GM18873 (cell line): ENCODE measurements at regions not wholly inside any gene's neighbourhood (a gene's known extent, or its start where the extent isn't known, plus 50 kb on each side); places are given as distances from the start of the nearest gene placed in this dataset.
"Not testable (repeated sequence)": the region's sequence is repeated elsewhere in the genome, so short reads cannot be mapped to it uniquely, and the experiment has no call there.

ENCODE experiments used
- ATAC-seq: cut with Tn5 transposase; IDR thresholded peaks from one replicate; pipeline ENCODE4 v1.9.1; 2021; ENCODE audit warnings: mild to moderate bottlenecking, moderate library complexity, moderate number of reproducible peaks; ENCODE audit not compliant: unreplicated experiment, low FRiP score

DNA sequence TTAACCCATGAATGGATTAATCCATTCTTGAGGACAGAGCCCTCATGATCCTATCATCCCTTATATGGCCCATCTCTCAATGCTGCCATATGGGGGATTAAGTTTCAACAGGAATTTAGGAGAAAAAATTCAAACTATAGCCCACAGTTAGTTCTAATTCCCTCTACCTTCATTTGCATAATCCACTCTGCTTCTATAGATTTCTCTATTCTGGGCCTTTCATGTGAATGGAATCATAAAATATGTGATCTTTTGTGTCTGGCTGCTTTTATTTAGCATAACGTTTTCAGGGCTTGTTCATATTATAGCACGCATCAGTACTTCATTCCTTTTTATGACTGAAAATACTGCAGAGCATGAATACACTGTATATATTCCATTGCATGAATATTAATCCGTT, 55.4 kb downstream of the CTSL start:
- no peak for ATAC-seq

DNA sequence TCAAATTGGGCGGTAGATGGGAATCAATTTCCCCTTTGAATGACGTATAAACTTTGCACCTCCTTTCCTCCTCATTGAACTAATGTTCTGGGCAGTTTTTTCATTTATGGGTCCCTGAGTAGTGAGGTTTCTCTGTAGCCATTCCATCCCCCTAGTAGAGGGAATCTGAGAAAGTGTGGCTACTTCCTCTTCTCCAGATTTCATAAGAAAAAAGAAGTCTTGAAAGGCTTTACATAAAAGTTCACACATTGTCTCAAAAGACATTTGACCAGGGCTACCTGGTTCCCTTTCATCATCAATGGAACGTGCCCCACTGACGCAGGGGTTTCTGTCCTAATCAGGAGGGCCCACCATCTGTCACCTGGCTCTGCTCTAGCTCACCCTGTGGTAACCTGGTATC, 57.3 kb downstream of the CTSL start:
- no peak for ATAC-seq

DNA sequence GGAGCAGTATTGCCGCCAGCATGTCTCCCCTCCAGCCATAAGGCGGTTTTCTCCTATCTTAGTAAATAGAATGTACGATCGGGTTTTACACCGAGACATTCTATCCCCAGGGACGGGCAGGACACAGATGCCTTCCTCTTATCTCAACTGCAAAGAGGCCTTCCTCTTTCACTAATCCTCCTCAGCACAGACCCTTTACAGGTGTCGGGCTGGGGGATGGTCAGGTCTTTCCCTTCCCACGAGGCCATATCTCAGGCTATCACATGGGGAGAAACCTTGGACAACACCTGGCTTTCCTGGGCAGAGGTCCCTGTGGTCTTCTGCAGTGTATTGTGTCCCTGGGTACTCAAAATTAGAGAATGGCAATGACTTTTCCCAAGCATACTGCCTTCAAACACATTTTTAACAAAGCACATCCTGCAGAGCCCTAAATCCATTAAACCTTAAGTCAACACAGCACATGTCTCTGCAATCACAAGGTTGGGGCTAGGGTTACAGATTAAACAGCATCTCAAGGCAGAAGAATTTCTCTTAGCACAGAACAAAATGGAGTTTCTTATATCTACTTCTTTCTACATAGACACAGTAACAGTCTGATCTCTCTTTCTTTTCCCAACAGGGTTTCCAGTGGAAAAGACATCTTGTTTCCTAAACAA, 59.5 kb downstream of the CTSL start:
- ATAC-seq, result not testable (repeated sequence)

DNA sequence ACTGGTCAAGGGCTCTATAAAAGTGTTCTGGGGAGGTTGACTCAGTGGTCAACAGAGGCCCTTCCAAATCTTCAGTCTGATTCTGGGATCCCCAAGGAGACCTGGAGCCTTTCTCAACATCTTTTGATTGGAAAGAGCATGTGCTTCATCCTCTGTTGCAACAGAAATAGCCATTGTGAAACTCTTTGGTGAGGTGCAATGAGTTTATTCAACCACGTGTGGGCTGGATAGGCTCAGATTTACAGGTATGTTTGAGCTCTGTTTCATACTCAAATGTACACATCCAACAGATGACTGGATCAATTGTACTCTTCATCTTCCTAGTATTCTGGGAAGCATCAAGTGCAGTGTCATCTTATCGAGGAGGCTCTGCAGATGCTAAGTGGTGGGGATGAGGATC, 60.5 kb downstream of the CTSL start:
- ATAC-seq, result no peak

DNA sequence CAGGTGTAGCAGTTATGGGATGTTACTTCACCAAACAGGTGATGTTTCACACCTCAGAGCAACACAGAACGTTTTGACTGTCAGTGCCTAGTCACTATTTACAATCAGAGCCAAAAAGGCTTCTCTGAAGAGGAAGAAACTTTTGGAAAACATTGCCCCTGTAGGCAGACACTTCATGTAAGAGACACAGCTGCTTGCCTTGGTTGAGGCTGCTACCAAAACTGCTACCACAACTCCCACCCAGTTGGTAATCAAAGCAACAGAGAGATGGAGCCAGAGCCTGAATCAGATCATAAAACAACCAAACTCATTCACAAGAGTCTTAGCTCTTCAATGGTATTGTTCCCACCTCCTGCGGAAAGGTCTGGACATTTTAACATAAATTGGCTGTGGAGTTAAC, 61.0 kb downstream of the CTSL start:
- no peak for ATAC-seq

DNA sequence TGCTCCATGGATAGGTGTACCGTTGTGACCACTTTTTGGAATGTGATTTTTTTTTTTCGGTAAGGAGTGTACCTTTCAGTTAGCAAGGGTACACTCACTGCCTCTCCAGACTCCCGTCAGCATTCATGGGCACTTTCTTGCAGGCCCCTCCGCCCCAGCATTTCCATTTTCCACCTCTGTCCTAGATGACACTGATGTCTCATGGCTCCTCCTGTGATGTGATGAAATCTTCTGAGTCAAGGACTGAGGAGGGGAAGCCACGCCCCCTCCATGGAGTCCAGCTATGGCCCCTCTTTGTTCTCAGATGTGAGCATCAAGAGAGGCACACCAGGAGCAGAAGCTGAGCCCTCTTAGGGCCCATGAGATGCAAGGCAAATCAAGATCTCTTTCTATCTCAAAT, 61.8 kb downstream of the CTSL start:
- no peak for ATAC-seq

DNA sequence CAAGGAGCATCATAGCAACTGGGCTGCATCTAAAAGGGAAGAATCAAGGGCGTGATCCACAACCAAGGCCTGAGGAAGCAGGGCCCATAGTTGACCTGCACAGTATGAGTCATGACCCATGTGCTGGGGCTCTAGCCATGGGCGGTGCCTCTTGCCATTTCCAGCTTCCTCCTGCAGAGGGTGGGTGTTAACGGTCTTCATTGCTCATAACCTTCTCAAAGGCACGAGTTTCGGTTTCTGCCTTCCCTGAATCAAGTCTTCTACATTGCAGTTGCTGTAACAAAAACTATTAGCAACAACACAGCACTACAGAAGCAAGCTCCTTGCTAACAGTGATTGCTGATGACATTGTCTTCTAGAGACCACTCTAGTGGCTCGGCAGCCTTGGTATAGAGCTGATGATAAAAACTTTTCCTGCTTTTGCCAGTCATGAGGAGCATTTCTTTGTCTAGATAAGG, 66.9 kb downstream of the CTSL start:
- ATAC-seq, result peak; percentile 90

DNA sequence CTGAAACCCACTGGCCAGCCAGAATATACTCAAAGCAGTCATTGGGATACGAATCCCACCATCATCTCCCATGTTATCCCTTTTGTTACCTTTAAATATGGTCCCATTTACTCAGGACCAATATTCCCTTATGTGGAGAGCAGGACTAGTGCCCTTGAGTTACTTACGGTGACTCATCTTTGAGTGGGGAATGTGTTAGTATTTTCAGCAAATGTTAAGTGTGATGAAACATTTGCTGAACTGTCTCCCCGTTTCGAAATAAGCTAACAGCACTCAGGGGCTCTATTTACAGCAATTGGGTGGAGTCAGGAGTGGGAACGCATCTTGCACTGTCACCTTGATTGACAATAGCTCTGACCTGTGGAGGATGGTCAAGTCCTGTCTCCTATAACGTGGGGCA, 67.4 kb downstream of the CTSL start:
- no peak for ATAC-seq

DNA sequence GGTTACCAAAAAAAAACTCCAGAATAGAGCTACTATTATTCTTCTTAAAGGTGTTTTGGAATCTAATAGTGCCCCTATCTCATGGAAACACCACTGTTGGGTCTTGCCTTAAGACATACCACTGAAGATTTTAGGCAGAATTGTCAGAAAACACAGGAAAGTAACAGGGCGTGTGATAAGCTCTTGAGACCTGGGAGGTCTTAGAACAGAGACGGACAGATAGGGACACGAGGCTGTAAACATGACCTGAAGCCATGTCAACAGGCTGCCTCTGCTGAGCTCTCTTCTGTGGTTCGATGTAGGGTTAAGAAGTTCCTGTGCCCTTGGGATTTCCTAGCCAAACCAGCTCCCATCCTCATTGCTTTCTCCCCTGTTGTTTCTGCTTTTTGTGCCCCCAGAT, 69.3 kb downstream of the CTSL start:
- no peak for ATAC-seq

DNA sequence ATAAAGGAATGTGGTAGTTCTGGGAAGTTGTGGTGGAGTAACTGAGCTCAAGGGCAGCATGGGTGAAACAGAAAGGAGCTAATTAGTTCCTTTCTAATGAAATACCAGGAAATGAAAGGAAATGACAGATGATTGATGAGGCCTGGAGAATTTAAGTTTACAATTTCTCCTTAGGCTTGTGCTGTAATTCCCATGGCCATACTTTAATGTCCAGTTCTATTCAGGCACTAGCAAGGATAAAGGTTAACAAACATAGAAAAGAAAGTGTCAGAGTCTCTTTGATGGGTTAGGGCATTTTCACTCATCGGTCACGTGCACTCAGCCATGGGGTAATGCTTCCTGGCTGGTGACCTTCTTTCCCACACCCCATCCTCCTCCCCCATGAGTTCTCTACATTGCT, 70.3 kb downstream of the CTSL start:
- no peak for ATAC-seq

DNA sequence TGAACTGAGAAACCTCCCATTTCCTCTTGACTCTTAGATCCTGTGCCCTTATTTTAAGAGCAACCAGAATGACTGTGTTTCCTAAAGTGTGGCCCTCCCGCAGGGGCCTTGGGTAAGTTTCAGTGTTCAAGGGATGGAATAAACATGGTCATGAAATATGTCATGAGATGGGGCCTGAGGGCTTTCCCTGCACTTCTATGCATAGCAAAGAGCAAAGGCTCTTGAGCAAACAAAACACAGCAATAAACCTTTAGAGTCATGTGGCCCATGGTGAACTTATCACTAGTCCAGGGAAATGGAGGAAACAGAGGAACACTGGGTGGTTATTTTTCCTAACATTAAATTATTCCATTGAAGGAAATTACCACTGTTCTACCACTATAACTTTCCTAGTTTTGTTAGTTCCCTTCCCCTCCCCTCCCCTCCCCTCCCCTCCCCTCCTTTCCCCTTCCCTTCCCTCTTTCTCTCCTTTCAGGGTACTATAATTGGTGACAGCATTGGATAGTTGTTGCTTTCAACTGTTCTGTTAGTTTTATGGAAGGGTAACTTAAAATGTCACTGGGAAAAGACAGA, 72.4 kb downstream of the CTSL start:
- no peak for ATAC-seq

DNA sequence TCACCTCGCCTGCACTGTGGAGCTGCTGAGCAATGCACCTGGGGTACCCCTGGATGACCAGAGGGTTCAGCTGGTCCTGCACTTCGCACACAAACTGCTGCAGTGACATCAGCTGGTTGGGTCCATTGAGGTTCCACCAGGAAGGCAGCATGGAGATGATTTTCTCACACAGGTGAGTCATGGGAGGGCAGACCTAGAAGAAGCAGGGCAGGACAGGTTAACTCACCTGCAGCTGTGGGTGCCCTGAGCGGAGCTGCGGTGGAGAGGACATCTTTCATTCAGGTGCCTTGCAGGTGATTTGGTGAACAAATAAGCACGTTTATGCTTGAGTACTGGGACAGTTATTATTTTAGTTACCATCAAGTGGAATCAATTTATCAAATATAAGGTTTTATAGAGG, 73.6 kb downstream of the CTSL start:
- ATAC-seq, result no peak

DNA sequence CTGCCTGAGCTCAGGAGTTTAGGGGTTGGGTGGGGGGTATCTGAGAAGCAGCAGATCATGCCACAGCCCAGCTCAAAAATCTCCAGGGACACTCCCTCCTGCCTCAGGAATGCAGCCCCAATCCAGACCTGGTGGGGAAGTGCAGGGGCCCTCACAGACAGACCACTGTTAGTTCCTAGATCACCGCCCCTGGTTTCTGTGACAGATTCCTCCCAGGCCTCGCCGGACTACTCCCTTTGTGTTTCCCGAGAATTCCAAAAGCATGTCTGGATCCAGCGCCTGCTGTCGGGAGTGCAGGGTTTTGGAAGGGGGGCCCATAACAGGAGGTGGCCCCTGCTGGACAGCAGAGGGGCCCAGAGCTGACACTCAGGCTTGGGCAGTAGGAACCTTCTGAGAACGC, 74.5 kb downstream of the CTSL start:
- ATAC-seq, result no peak

DNA sequence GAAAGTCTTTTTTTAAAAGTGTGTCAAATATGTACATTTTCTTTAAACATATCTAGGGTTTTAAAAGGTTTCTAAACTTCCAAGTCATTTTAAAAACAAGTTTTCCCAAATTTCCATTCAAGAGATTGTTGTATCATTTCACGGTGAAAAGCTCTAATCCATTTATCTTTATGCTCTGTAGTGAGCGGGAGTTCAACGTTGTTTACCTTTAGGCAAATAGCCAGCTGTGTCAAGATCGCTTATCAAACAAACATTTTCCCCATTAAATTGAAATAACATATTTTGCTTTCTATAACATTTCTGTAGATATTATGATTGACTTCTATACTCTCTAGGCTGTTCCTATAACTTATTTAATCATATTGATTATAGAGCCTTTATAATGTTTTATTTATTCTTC, 75.1 kb downstream of the CTSL start:
- no peak for ATAC-seq

DNA sequence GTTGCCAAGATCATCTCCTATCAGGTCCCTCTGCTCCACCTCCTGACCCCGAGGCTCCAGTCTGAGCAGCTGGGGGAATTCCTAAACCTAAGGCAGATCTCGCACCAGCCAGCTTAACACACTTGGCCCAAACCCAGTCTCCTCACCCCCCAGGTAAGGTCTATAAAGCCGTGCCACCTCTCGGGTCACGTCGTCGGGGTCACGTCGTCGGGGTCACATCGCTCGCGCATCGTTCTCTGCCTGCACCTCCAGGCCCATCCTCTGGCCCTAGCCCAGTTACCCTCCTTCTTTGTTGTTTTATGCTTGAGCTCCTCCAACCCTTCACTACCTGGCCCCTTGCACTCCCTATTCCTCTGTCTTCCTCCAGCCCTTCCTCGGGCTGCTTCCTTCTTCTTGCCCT, 77.2 kb downstream of the CTSL start:
- no peak for ATAC-seq

DNA sequence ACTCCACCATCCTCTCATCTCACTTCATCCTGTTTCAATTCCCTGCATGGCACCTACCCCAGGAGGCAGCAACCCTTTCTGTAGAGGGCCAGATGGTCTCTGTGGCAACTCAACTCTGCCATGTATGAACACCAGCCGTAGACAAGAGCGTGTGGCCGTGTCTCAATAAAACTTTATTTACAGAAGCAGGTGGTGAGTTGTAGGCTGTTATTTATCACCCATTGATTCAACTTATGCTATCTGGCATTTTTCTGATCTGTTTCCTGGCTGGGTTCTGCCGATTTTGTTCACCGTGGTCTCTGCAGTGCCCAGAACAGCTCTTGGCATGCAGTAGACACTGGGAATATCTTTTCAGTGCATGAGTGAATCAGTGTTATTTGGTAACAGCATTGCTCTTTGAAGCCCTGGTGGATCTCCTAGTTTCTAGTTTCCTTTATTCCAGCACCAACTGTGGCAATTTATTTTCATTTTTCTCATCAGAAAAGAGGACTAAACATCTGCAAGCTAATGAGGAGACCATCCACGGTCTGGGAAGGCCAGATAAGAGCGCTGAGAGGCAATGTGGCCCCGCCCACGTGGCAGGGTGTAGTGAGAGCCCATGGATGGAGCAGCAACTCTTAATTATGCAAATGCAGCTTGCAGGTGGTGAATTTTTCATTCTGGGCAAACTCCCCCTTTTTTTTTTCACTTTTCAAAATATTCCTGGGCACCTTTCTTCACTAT, 77.9 kb downstream of the CTSL start:
- ATAC-seq, result no peak

DNA sequence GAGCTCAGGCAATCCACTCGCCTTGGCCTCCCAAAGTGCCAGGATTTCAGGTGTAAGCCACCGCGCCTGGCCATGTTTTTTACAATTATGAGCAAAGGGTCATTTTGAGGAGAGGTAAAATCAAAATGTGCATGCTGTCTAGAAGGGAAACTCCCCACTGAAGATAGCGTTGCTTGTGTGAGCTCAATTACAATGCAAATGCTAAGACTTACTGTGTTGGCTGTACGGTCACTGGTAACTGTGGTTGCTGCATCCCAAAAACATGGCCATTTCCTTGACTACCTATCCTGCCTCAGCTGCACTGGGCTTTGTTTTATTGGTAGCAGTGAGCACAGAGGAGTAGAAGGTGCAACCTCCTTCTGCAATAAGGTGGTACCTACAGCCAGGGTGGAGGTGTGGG, 77.4 kb upstream of the SPATA31E1 start:
- ATAC-seq, result no peak

DNA sequence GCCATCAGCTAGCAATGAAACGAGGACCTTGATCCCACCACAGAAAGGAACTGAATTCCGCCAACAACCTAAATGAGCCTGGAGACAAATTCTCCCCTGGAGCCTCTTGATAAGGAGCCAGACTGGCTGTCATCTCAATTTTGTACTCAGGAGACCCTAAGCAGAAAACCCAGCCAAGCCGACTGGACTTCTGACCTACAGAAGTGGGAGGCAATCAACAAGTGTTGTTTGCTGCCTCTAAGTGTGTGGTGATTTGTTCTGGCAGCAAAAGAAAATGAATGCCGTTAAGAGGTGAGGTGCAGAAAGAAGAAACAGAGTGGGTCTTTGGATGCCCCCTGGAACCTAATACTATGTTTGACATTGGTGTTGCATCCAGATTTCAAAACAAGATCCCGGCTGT, 72.7 kb upstream of the SPATA31E1 start:
- ATAC-seq, result no peak

DNA sequence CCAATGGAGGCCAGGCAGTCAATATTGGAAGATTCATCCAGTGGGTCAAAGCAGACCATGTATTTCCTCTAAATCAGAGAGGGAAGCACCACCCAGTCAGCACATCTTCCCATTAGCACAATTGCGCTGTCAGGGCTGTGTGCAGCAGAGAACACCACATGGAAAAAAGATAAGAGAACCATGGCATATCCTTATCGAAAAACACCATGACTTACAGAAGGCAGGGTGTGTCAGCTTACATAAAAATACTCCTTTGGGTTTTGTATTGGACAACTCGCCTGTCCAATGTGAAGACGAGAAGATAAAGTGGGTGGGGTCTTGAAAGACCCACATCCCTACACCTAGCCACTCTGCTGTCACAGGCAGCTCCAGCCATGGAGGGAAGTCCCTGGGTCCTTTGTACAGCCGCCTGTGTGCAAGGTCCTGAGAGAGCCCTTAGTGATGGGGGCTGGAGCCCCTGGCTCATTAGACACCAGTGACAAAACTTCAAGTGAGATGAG, 71.9 kb upstream of the SPATA31E1 start:
- ATAC-seq, result no peak

DNA sequence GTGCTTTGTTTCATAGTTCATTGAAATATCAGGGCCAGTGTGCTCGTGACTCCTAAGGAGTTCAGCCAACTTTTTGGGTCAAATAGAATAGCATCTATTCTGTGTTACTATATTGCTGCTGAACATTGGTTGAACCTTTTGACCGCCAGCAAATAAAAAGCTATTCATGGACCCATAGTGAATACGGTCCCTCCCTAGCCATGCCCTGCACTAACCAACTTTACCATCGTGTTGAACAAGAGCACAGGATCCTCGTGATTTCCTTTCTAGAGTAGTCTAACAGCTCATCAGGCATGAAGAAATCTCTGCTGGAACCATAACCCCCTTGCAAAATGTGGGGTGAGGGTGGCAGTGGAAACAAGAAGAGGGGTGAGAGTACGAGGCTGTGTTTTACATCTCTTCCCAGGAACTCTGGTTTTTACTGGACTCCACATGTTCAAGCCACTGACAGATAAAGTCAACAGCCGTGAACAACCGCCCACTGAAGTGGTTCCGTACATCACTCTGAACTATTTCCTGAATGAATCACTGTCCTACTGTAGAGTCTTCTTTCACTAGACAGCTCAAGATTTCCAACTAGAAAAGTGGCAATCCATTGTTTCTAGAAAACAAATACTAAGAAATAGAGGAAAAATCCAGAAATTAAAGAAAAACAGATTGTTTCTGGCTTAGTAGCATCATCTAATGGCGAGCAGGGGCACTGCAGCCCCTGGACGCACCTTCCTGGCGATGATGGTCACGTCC, 70.1 kb upstream of the SPATA31E1 start:
- ATAC-seq, result no peak

DNA sequence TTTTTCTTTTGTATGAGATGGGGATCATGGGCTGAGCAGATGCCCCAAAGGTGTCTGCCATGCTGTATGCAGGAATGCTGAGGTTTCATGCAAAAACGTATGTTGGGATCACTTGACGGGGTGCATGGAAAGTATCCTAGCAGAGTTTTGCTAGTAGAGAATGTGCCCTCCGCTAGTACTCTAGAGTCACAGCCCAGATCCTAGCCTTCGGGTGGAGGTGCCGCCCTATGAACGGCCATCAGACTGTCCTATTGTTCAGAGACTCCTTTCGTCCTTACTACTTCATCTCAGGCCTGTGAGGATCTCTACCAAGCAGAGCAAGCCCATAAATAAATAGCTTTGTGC, 69.6 kb upstream of the SPATA31E1 start:
- ATAC-seq, result no peak
